Endothelial cell (in vitro differentiated cells): ENCODE measurements at regions not wholly inside any gene's neighbourhood (a gene's known extent, or its start where the extent isn't known, plus 50 kb on each side); places are given as distances from the start of the nearest gene placed in this dataset.

Experiments used
- DNase-seq: peaks from one replicate; pipeline ENCODE4 v3.0.0; 2021; ENCODE audit warnings: low spot score
- H3K27ac Mint-ChIP-seq: one replicate; pipeline ENCODE4 v1.8.0; 2021; ENCODE audit warnings: mixed read lengths, inconsistent platforms; ENCODE audit not compliant: unreplicated experiment
- H3K27me3 Mint-ChIP-seq: one replicate; pipeline ENCODE4 v1.8.0; 2021; ENCODE audit warnings: mild to moderate bottlenecking, moderate library complexity, mixed read lengths, inconsistent platforms; ENCODE audit not compliant: unreplicated experiment
- H3K36me3 Mint-ChIP-seq: one replicate; pipeline ENCODE4 v1.8.0; 2021; ENCODE audit warnings: mild to moderate bottlenecking, low read depth, mixed read lengths, inconsistent platforms; ENCODE audit not compliant: unreplicated experiment
- H3K4me1 Mint-ChIP-seq: one replicate; pipeline ENCODE4 v1.8.0; 2021; ENCODE audit warnings: mild to moderate bottlenecking, mixed read lengths, inconsistent platforms; ENCODE audit not compliant: unreplicated experiment
- H3K4me3 Mint-ChIP-seq: one replicate; pipeline ENCODE4 v1.8.0; 2021; ENCODE audit warnings: mild to moderate bottlenecking, mixed read lengths, inconsistent platforms; ENCODE audit not compliant: unreplicated experiment
- H3K9me3 Mint-ChIP-seq: one replicate; pipeline ENCODE4 v1.8.0; 2021; ENCODE audit warnings: mixed read lengths, inconsistent platforms; ENCODE audit not compliant: unreplicated experiment
- TF ChIP-seq, protein P1 (sequence below): fragments of 200-600 bp; sonication (generic); IDR thresholded peaks from one replicate; pipeline ENCODE4 v1.5.0; 2021; ENCODE audit warnings: antibody characterized with exemption; ENCODE audit not compliant: unreplicated experiment

DNA sequence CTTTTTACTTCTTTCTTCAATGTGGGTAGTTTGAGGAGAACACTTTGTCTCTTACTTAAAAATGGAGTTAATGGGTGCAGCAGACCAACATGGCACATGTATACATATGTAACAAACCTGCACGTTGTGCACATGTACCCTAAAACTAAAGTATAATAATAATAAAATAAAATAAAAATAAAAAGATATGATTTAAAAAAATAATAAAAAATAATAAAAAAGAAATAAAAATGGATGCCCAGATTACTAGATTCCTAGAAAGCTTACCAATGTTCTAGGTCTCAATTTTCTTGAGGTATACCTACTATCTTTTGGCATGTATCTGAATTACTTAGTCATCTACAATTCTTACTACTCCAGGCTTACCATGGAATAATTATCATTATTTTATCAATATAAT lies 2001.6 kb upstream of the CDH9 start:
- no peak for DNase-seq
- TF ChIP-seq, protein P1, sequence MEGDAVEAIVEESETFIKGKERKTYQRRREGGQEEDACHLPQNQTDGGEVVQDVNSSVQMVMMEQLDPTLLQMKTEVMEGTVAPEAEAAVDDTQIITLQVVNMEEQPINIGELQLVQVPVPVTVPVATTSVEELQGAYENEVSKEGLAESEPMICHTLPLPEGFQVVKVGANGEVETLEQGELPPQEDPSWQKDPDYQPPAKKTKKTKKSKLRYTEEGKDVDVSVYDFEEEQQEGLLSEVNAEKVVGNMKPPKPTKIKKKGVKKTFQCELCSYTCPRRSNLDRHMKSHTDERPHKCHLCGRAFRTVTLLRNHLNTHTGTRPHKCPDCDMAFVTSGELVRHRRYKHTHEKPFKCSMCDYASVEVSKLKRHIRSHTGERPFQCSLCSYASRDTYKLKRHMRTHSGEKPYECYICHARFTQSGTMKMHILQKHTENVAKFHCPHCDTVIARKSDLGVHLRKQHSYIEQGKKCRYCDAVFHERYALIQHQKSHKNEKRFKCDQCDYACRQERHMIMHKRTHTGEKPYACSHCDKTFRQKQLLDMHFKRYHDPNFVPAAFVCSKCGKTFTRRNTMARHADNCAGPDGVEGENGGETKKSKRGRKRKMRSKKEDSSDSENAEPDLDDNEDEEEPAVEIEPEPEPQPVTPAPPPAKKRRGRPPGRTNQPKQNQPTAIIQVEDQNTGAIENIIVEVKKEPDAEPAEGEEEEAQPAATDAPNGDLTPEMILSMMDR, result no peak
- H3K27ac Mint-ChIP-seq, result no peak overlapping the region
- H3K4me3 Mint-ChIP-seq, result no peak overlapping the region
- H3K4me1 Mint-ChIP-seq, result peaks cover 2% of the 10 kb centered on the region
- H3K36me3 Mint-ChIP-seq, result no peaks in the 10 kb centered on the region
- no peaks in the 10 kb centered on the region for H3K27me3 Mint-ChIP-seq
- H3K9me3 Mint-ChIP-seq, result no peaks in the 10 kb centered on the region

DNA sequence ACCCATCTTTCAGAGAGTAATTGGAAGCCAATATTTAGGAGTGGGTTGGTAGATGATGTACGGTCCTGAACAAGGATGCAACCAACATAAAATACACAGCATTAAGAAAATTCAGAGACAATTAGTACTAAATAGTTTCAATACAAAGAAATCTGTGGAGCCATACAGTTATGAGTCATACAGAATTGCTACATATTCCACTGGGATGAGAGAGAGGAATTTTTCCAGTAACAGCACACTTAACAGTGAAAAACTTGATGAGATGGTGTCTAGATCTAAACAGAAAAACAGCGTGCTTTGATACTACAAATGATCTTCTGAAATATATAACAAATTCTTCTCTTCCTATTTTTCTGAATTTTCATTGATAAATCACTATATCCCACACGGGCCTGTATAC lies 1999.3 kb upstream of the CDH9 start:
- H3K9me3 Mint-ChIP-seq, result no peaks in the 10 kb centered on the region
- no peaks in the 10 kb centered on the region for H3K27me3 Mint-ChIP-seq
- H3K4me3 Mint-ChIP-seq, result no peak overlapping the region
- no peak for DNase-seq
- peaks cover 2% of the 10 kb centered on the region for H3K4me1 Mint-ChIP-seq
- TF ChIP-seq, protein P1, result no peak
- H3K36me3 Mint-ChIP-seq, result no peaks in the 10 kb centered on the region
- no peak overlapping the region for H3K27ac Mint-ChIP-seq

DNA sequence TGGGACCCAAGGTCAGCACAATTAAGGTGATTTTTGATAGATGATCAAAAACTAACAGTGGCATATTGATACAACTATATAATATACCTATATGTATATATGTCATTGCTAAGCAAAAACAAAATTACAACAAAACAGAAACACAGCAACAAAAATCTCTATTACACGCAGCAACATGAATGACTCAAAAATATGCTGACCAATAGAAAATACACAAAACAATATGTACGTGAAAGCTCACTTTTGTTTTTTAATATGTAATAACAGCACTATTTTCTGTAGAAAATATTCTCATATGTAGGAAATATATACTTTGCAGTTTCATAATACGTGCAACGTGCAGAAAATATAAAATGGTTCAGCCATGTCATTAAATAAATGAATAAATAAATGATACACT lies 1985.7 kb upstream of the CDH9 start:
- H3K27me3 Mint-ChIP-seq, result no peaks in the 10 kb centered on the region
- DNase-seq, result no peak
- H3K4me1 Mint-ChIP-seq, result no peaks in the 10 kb centered on the region
- H3K27ac Mint-ChIP-seq, result no peak overlapping the region
- no peaks in the 10 kb centered on the region for H3K36me3 Mint-ChIP-seq
- H3K4me3 Mint-ChIP-seq, result no peak overlapping the region
- TF ChIP-seq, protein P1, result no peak
- H3K9me3 Mint-ChIP-seq, result no peaks in the 10 kb centered on the region

GRCh38 chr5:29023541-29023940 lies 1985.2 kb upstream of the CDH9 start:
- no peaks in the 10 kb centered on the region for H3K36me3 Mint-ChIP-seq
- H3K4me3 Mint-ChIP-seq, result no peak overlapping the region
- TF ChIP-seq, protein P1, result no peak
- H3K9me3 Mint-ChIP-seq, result no peaks in the 10 kb centered on the region
- no peaks in the 10 kb centered on the region for H3K27me3 Mint-ChIP-seq
- no peaks in the 10 kb centered on the region for H3K4me1 Mint-ChIP-seq
- no peak overlapping the region for H3K27ac Mint-ChIP-seq
- DNase-seq, result no peak

- H3K4me1 Mint-ChIP-seq, result no peaks in the 10 kb centered on the region
- H3K27me3 Mint-ChIP-seq, result no peaks in the 10 kb centered on the region
- H3K4me3 Mint-ChIP-seq, result no peak overlapping the region
Observed at GRCh38 chr5:29017501-29017900, 1979.1 kb upstream of the CDH9 start.

More at GRCh38 chr5:29017501-29017900, 1979.1 kb upstream of the CDH9 start:
- Mint-ChIP-seq H3K9me3 (no peaks in the 10 kb centered on the region), H3K36me3 (no peaks in the 10 kb centered on the region), H3K27ac (no peak overlapping the region)
- TF ChIP-seq, protein P1, result no peak
- DNase-seq, result no peak
